Activated effector memory CD4-positive, alpha-beta T cell treated with Interleukin-2 at 50 U/mL for 16 hours (primary cell): ENCODE measurements at regions not wholly inside any gene's neighbourhood (a gene's known extent, or its start where the extent isn't known, plus 50 kb on each side); places are given as distances from the start of the nearest gene placed in this dataset.

ENCODE experiments used
- DNase-seq: peaks from one replicate; pipeline ENCODE4 v3.0.0-alpha.2; 2020

- DNase-seq, result no peak
Observed at GRCh38 chr3:95037097-95037496, 974.2 kb downstream of the NSUN3 start.

GRCh38 chr3:95037927-95038326, 975.1 kb downstream of the NSUN3 start:
- no peak for DNase-seq

- DNase-seq, result no peak
Observed at GRCh38 chr3:95044101-95044500, 981.2 kb downstream of the NSUN3 start.

- DNase-seq, result no peak
Observed at GRCh38 chr3:95048564-95048963, 985.7 kb downstream of the NSUN3 start.

- no peak for DNase-seq
Observed at GRCh38 chr3:95049841-95050240, 987.0 kb downstream of the NSUN3 start.

- DNase-seq, result no peak
Observed at GRCh38 chr3:95055288-95055687, 992.4 kb downstream of the NSUN3 start.

GRCh38 chr3:95082191-95082590, 1019.3 kb downstream of the NSUN3 start:
- DNase-seq, result no peak

- DNase-seq, result no peak
Observed at GRCh38 chr3:95084738-95085137, 1021.9 kb downstream of the NSUN3 start.

GRCh38 chr3:95088464-95088863, 1025.6 kb downstream of the NSUN3 start:
- no peak for DNase-seq

GRCh38 chr3:95097493-95097892, 1034.6 kb downstream of the NSUN3 start:
- DNase-seq, result no peak

- DNase-seq, result no peak
Observed at GRCh38 chr3:95120921-95121320, 1058.1 kb downstream of the NSUN3 start.

- no peak for DNase-seq
Observed at GRCh38 chr3:95123104-95123503, 1060.2 kb downstream of the NSUN3 start.

GRCh38 chr3:95134693-95135413, 1072.0 kb downstream of the NSUN3 start:
- no peak for DNase-seq

GRCh38 chr3:95148107-95148506, 1085.2 kb downstream of the NSUN3 start:
- no peak for DNase-seq

GRCh38 chr3:95151590-95151989, 1088.7 kb downstream of the NSUN3 start:
- no peak for DNase-seq

- no peak for DNase-seq
Observed at GRCh38 chr3:95154766-95155165, 1091.9 kb downstream of the NSUN3 start.

- DNase-seq, result no peak
Observed at GRCh38 chr3:95162794-95163193, 1099.9 kb downstream of the NSUN3 start.

- no peak for DNase-seq
Observed at GRCh38 chr3:95167748-95168147, 1104.9 kb downstream of the NSUN3 start.

GRCh38 chr3:95168526-95168925, 1105.7 kb downstream of the NSUN3 start:
- no peak for DNase-seq

- DNase-seq, result no peak
Observed at GRCh38 chr3:95172164-95172943, 1109.5 kb downstream of the NSUN3 start.

GRCh38 chr3:95177096-95177495, 1114.2 kb downstream of the NSUN3 start:
- DNase-seq, result no peak

- DNase-seq, result no peak
Observed at GRCh38 chr3:95184038-95184437, 1121.2 kb downstream of the NSUN3 start.

- DNase-seq, result no peak
Observed at GRCh38 chr3:95189348-95189747, 1126.5 kb downstream of the NSUN3 start.

- no peak for DNase-seq
Observed at GRCh38 chr3:95197661-95198060, 1134.8 kb downstream of the NSUN3 start.

GRCh38 chr3:95200384-95200783, 1137.5 kb downstream of the NSUN3 start:
- no peak for DNase-seq
